OCI-LY7 (cell line): ENCODE measurements at regions not wholly inside any gene's neighbourhood (a gene's known extent, or its start where the extent isn't known, plus 50 kb on each side); places are given as distances from the start of the nearest gene placed in this dataset.

Source experiments
- BruUV-seq: library from RNA; stranded (reverse); fragments of 400-500 nt; replicated peaks from 2 replicates; lab custom pipeline; 2021; lab: Mats Ljungman, UMichigan
- CTCF ChIA-PET: fragments of 300-600 bp; sonication (Branson Sonifier 250); formaldehyde crosslinking; loops from one replicate; lab custom pipeline; 2022; ENCODE audit warnings: antibody characterized with exemption; ENCODE audit not compliant: unreplicated experiment; lab: Charles Lee
- POLR2A ChIA-PET: fragments of 300-600 bp; sonication (Branson Sonifier 250); formaldehyde crosslinking; loops from one replicate; lab custom pipeline; 2022; ENCODE audit warnings: antibody characterized with exemption; lab: Charles Lee
- DNase-seq: peaks from one replicate; pipeline ENCODE4 v3.0.0-alpha.2; 2015; ENCODE audit warnings: low spot score
- H2AFZ ChIP-seq: fragments of 200-600 bp; sonication (generic), shearing (Covaris generic); 2 replicates; pipeline ENCODE4 v1.6.1; 2014; ENCODE audit warnings: mild to moderate bottlenecking, antibody characterized with exemption, low read length, moderate library complexity
- H3K27ac ChIP-seq: fragments of 200-600 bp; sonication (generic); 2 replicates; pipeline ENCODE4 v1.5.1; 2014; ENCODE audit warnings: mixed run types, low read depth, mild to moderate bottlenecking, moderate library complexity, low read length, inconsistent platforms; ENCODE audit not compliant: poor library complexity, severe bottlenecking
- H3K36me3 ChIP-seq: fragments of 200-600 bp; sonication (generic); 2 replicates; pipeline ENCODE4 v1.6.1; 2014; ENCODE audit warnings: mild to moderate bottlenecking, antibody characterized with exemption, low read length, moderate library complexity, mixed read lengths; ENCODE audit not compliant: insufficient read depth
- H3K4me1 ChIP-seq: fragments of 200-600 bp; sonication (generic); 2 replicates; pipeline ENCODE4 v1.5.1; 2014; ENCODE audit warnings: mild to moderate bottlenecking, low read length; ENCODE audit not compliant: insufficient read depth, poor library complexity, severe bottlenecking
- H3K4me2 ChIP-seq: fragments of 200-600 bp; sonication (generic); 2 replicates; pipeline ENCODE4 v1.6.1; 2014; ENCODE audit warnings: mild to moderate bottlenecking, low read length
- H3K4me3 ChIP-seq: fragments of 200-600 bp; sonication (generic); 2 replicates; pipeline ENCODE4 v1.5.1; 2014; ENCODE audit warnings: mild to moderate bottlenecking, low read depth, low read length; ENCODE audit not compliant: poor library complexity, severe bottlenecking
- H3K79me2 ChIP-seq: fragments of 200-600 bp; sonication (generic); 2 replicates; pipeline ENCODE4 v1.6.1; 2016; ENCODE audit warnings: low read depth, mild to moderate bottlenecking, low read length, moderate library complexity, mixed read lengths; ENCODE audit not compliant: insufficient read depth
- H3K9me2 ChIP-seq: fragments of 200-600 bp; sonication (generic); 2 replicates; pipeline ENCODE4 v1.6.1; 2016; ENCODE audit warnings: mild to moderate bottlenecking, low read length, mixed read lengths; ENCODE audit not compliant: insufficient read depth
- H3K9me3 ChIP-seq: fragments of 200-600 bp; sonication (generic); 2 replicates; pipeline ENCODE4 v1.6.1; 2014; ENCODE audit warnings: mild to moderate bottlenecking, mixed run types, low read length, mixed read lengths
- H4K20me1 ChIP-seq: fragments of 200-600 bp; sonication (generic); 2 replicates; pipeline ENCODE4 v1.6.1; 2014; ENCODE audit warnings: mild to moderate bottlenecking, antibody characterized with exemption, low read length, moderate library complexity, mixed read lengths; ENCODE audit not compliant: insufficient read depth
- CTCF ChIP-seq: fragments of 200-600 bp; sonication (generic); conservative IDR thresholded peaks from 2 replicates; pipeline ENCODE4 v1.5.1; 2014; ENCODE audit warnings: mild to moderate bottlenecking, antibody characterized with exemption, low read length, moderate library complexity, mixed read lengths
- EZH2phosphoT487 ChIP-seq: fragments of 200-600 bp; sonication (generic); IDR thresholded peaks from 2 replicates; pipeline ENCODE4 v1.6.1; 2018; ENCODE audit warnings: low read depth, borderline replicate concordance, mild to moderate bottlenecking, mixed run types, antibody characterized with exemption, low read length, moderate library complexity, mixed read lengths
- intact Hi-C: fragments of 100-400 bp; cut with micrococcal nuclease; formaldehyde crosslinking; loops from one replicate; pipeline ENCODE4 v1.10.0; 2022; ENCODE audit not compliant: unreplicated experiment

DNA sequence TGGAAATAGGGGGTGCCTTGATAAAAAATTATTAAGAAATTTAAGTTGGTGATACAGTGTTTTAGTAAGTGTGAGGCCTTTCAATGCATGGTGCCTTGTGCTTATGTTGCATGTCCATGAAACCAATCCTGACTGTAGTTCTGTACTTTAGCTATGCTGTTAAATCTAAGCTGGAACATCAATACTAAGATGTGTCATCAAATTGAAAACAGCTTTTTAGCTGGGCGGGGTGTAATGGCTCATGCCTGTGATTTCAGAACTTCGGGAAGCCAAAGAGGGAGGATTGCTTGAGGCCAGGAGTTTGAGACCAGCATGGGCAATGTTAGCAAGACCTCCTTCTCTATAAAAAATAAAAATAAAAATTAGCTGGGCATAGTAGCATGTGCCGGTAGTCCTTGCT is 930.3 kb upstream of the PCDH9 start:
- Histone ChIP-seq H3K9me3 (no peaks in the 10 kb centered on the region), H3K27ac (no peak overlapping the region), H2AFZ (no peak overlapping the region), H3K4me2 (no peak overlapping the region), H4K20me1 (no peaks in the 10 kb centered on the region), H3K36me3 (no peaks in the 10 kb centered on the region), H3K9me2 (no peaks in the 10 kb centered on the region), H3K4me3 (no peak overlapping the region), H3K4me1 (no peaks in the 10 kb centered on the region), H3K79me2 (no peaks in the 10 kb centered on the region)
- TF ChIP-seq CTCF (no peak), EZH2phosphoT487 (no peak)
- BruUV-seq: no TSS peak
- intact Hi-C loops: no loop called here
- POLR2A ChIA-PET: no interaction called here
- DNase-seq: no peak
- CTCF ChIA-PET: no interaction called here

GRCh38 chr13:68152414-68152813 is 922.3 kb upstream of the PCDH9 start:
- H3K27ac ChIP-seq: no peak overlapping the region
- POLR2A ChIA-PET: no interaction called here
- H3K79me2 ChIP-seq: no peaks in the 10 kb centered on the region

DNA sequence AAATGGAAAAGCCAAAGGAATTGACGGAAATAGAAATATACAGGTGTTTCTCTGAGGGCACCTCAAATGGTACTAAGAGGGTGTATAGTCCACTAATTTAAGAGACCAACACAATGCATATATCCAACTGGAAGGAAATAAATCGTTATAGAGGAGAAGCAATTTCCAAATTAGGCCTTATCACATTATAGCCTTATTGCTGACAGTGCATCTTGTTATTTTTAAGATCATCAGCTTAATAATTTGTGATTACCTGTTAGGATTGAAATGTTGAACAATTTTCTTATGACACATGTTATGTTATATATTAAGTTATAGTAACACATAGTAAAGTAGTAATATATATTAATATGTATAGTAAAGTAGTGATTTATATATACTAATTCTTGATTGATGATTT is 915.7 kb upstream of the PCDH9 start:
- CTCF ChIA-PET: no interaction called here
- DNase-seq: no peak
- no TSS peak for BruUV-seq
- intact Hi-C loops: no loop called here
- H4K20me1 ChIP-seq: no peaks in the 10 kb centered on the region
- no peaks in the 10 kb centered on the region for H3K36me3 ChIP-seq
- H3K9me3 ChIP-seq: no peaks in the 10 kb centered on the region
- no peak overlapping the region for H2AFZ ChIP-seq
- no peak overlapping the region for H3K4me3 ChIP-seq
- H3K4me2 ChIP-seq: no peak overlapping the region
- H3K9me2 ChIP-seq: no peaks in the 10 kb centered on the region
- POLR2A ChIA-PET: no interaction called here
- H3K4me1 ChIP-seq: no peaks in the 10 kb centered on the region
- TF ChIP-seq CTCF: no peak
- TF ChIP-seq EZH2phosphoT487: no peak
- no peak overlapping the region for H3K27ac ChIP-seq
- H3K79me2 ChIP-seq: no peaks in the 10 kb centered on the region

More at GRCh38 chr13:68152414-68152813, 922.3 kb upstream of the PCDH9 start:
- Histone ChIP-seq H2AFZ (no peak overlapping the region), H3K36me3 (no peaks in the 10 kb centered on the region), H3K4me3 (no peak overlapping the region), H4K20me1 (no peaks in the 10 kb centered on the region), H3K9me2 (no peaks in the 10 kb centered on the region), H3K4me1 (no peaks in the 10 kb centered on the region), H3K9me3 (no peaks in the 10 kb centered on the region), H3K4me2 (no peak overlapping the region)
- TF ChIP-seq CTCF (no peak), EZH2phosphoT487 (no peak)
- DNase-seq: no peak
- BruUV-seq: no TSS peak
- CTCF ChIA-PET: no interaction called here
- intact Hi-C loops: no loop called here
